22Rv1 (cell line): ENCODE measurements at regions not wholly inside any gene's neighbourhood (a gene's known extent, or its start where the extent isn't known, plus 50 kb on each side); places are given as distances from the start of the nearest gene placed in this dataset.

Experiments used
- H3K27ac ChIP-seq: fragments of 450-650 bp; 2 replicates; pipeline ENCODE4 v1.5.1; 2017
- CTCF ChIP-seq: fragments of 450-650 bp; IDR thresholded peaks from 2 replicates; pipeline ENCODE4 v1.5.1; 2017; ENCODE audit warnings: mild to moderate bottlenecking
- ZFX ChIP-seq: fragments of 450-650 bp; IDR thresholded peaks from 2 replicates; pipeline ENCODE4 v1.6.1; 2017; ENCODE audit warnings: antibody characterized with exemption, borderline replicate concordance

GRCh38 chr6:14797875-14798593 is 447.8 kb upstream of the JARID2 start:
- H3K27ac ChIP-seq = no peak overlapping the region
- TF ChIP-seq CTCF = no peak
- TF ChIP-seq ZFX = no peak

- H3K27ac ChIP-seq = no peak overlapping the region
- TF ChIP-seq ZFX = no peak
- no peak for TF ChIP-seq CTCF
Measured at GRCh38 chr6:14798594-14798982, 447.3 kb upstream of the JARID2 start.

- no peak overlapping the region for H3K27ac ChIP-seq
- TF ChIP-seq CTCF = no peak
- no peak for TF ChIP-seq ZFX
Measured at GRCh38 chr6:14798996-14799588, 446.8 kb upstream of the JARID2 start.

- TF ChIP-seq ZFX = no peak
- TF ChIP-seq CTCF = no peak
- no peak overlapping the region for H3K27ac ChIP-seq
Measured at GRCh38 chr6:14799928-14800327, 445.9 kb upstream of the JARID2 start.

GRCh38 chr6:14802514-14803160 is 443.2 kb upstream of the JARID2 start:
- TF ChIP-seq CTCF (no peak), ZFX (no peak)
- no peak overlapping the region for H3K27ac ChIP-seq

- no peak overlapping the region for H3K27ac ChIP-seq
Measured at GRCh38 chr6:14804001-14804784, 441.7 kb upstream of the JARID2 start.

More at GRCh38 chr6:14804001-14804784, 441.7 kb upstream of the JARID2 start:
- TF ChIP-seq CTCF = no peak
- no peak for TF ChIP-seq ZFX
